ENCODE measurements at regions not wholly inside any gene's neighbourhood (a gene's known extent, or its start where the extent isn't known, plus 50 kb on each side); places are given as distances from the start of the nearest gene placed in this dataset.

GRCh38 chr2:172297531-172297930, 129.9 kb upstream of the ITGA6 start:
- Histone ChIP-seq H3K9ac (ENCODE audit: low read length) (no peak overlapping the region), H3F3A (ENCODE audit: insufficient read depth, low read length) (no peaks in the 10 kb centered on the region), H3K9me3 (ENCODE audit: low read length) (no peaks in the 10 kb centered on the region), H4K20me1 (ENCODE audit: insufficient read depth, low read length) (no peaks in the 10 kb centered on the region), H3K27ac (ENCODE audit: low read depth, low read length, poor library complexity, severe bottlenecking) (no peak overlapping the region), H3K4me2 (ENCODE audit: low read length) (no peak overlapping the region), H3K79me2 (ENCODE audit: insufficient read depth, low read length) (no peaks in the 10 kb centered on the region), H2AFZ (ENCODE audit: low read length) (no peak overlapping the region), H3K4me1 (ENCODE audit: insufficient read depth, low read length, severe bottlenecking) (no peaks in the 10 kb centered on the region), H3K4me3 (ENCODE audit: low read depth, low read length, poor library complexity, severe bottlenecking) (no peak overlapping the region), H3K27me3 (ENCODE audit: insufficient read depth, low read length) (no peaks in the 10 kb centered on the region), H3K9me2 (ENCODE audit: low read depth, low read length) (no peaks in the 10 kb centered on the region), H3K36me3 (ENCODE audit: insufficient read depth, low read length) (no peaks in the 10 kb centered on the region)
- no peak for TF ChIP-seq CTCF (IDR thresholded peaks at IDR 0.05; ENCODE audit: low read length)
- TF ChIP-seq EZH2 (IDR thresholded peaks at IDR 0.05; ENCODE audit: borderline replicate concordance, low read length), result no peak

GRCh38 chr2:172297950-172298349, 129.4 kb upstream of the ITGA6 start:
- no peak for TF ChIP-seq EZH2 (IDR thresholded peaks at IDR 0.05; ENCODE audit: borderline replicate concordance, low read length)
- no peak for TF ChIP-seq CTCF (IDR thresholded peaks at IDR 0.05; ENCODE audit: low read length)
- Histone ChIP-seq H2AFZ (ENCODE audit: low read length) (no peak overlapping the region), H3K9ac (ENCODE audit: low read length) (no peak overlapping the region), H3K4me2 (ENCODE audit: low read length) (no peak overlapping the region), H3K9me2 (ENCODE audit: low read depth, low read length) (no peaks in the 10 kb centered on the region), H3K27ac (ENCODE audit: low read depth, low read length, poor library complexity, severe bottlenecking) (no peak overlapping the region), H3K4me3 (ENCODE audit: low read depth, low read length, poor library complexity, severe bottlenecking) (no peak overlapping the region), H3K9me3 (ENCODE audit: low read length) (no peaks in the 10 kb centered on the region), H3F3A (ENCODE audit: insufficient read depth, low read length) (no peaks in the 10 kb centered on the region), H4K20me1 (ENCODE audit: insufficient read depth, low read length) (no peaks in the 10 kb centered on the region), H3K79me2 (ENCODE audit: insufficient read depth, low read length) (no peaks in the 10 kb centered on the region), H3K36me3 (ENCODE audit: insufficient read depth, low read length) (no peaks in the 10 kb centered on the region), H3K27me3 (ENCODE audit: insufficient read depth, low read length) (no peaks in the 10 kb centered on the region), H3K4me1 (ENCODE audit: insufficient read depth, low read length, severe bottlenecking) (no peaks in the 10 kb centered on the region)

GRCh38 chr2:172299741-172300140, 127.6 kb upstream of the ITGA6 start:
- Histone ChIP-seq H3K27ac (ENCODE audit: low read depth, low read length, poor library complexity, severe bottlenecking) (no peak overlapping the region), H2AFZ (ENCODE audit: low read length) (no peak overlapping the region), H3K4me1 (ENCODE audit: insufficient read depth, low read length, severe bottlenecking) (no peaks in the 10 kb centered on the region), H3K9me3 (ENCODE audit: low read length) (no peaks in the 10 kb centered on the region), H3K27me3 (ENCODE audit: insufficient read depth, low read length) (no peaks in the 10 kb centered on the region), H3K4me3 (ENCODE audit: low read depth, low read length, poor library complexity, severe bottlenecking) (no peak overlapping the region), H3K79me2 (ENCODE audit: insufficient read depth, low read length) (no peaks in the 10 kb centered on the region), H3K36me3 (ENCODE audit: insufficient read depth, low read length) (no peaks in the 10 kb centered on the region), H3K9ac (ENCODE audit: low read length) (no peak overlapping the region), H3F3A (ENCODE audit: insufficient read depth, low read length) (no peaks in the 10 kb centered on the region), H4K20me1 (ENCODE audit: insufficient read depth, low read length) (no peaks in the 10 kb centered on the region), H3K9me2 (ENCODE audit: low read depth, low read length) (no peaks in the 10 kb centered on the region), H3K4me2 (ENCODE audit: low read length) (no peak overlapping the region)
- no peak for TF ChIP-seq CTCF (IDR thresholded peaks at IDR 0.05; ENCODE audit: low read length)
- no peak for TF ChIP-seq EZH2 (IDR thresholded peaks at IDR 0.05; ENCODE audit: borderline replicate concordance, low read length)

Measured in OCI-LY1 (cell line).